GM20000 (cell line): ENCODE measurements at regions not wholly inside any gene's neighbourhood (a gene's known extent, or its start where the extent isn't known, plus 50 kb on each side); places are given as distances from the start of the nearest gene placed in this dataset.

Source experiments
- DNase-seq: peaks from one replicate; pipeline ENCODE4 v3.0.0; 2012; ENCODE audit warnings: low spot score
- CTCF ChIP-seq: IDR thresholded peaks from 2 replicates; pipeline ENCODE4 v1.5.1; 2012; ENCODE audit warnings: mild to moderate bottlenecking, control low read depth; ENCODE audit errors: extremely low read depth, missing control alignments

GRCh38 chr13:100818711-100819110 is 144.1 kb upstream of the TMTC4 start:
- DNase-seq = no peak
- no peak for TF ChIP-seq CTCF

- DNase-seq = no peak
- TF ChIP-seq CTCF = no peak
Measured at GRCh38 chr13:100817928-100818327, 143.3 kb upstream of the TMTC4 start.

GRCh38 chr13:100815476-100816046 is 141.0 kb upstream of the TMTC4 start:
- no peak for TF ChIP-seq CTCF

GRCh38 chr13:100812982-100813584 is 138.5 kb upstream of the TMTC4 start:
- TF ChIP-seq CTCF = no peak
- DNase-seq = no peak

More at GRCh38 chr13:100815476-100816046, 141.0 kb upstream of the TMTC4 start:
- DNase-seq = no peak

- TF ChIP-seq CTCF = no peak
- no peak for DNase-seq
Measured at GRCh38 chr13:100811928-100812327, 137.3 kb upstream of the TMTC4 start.

- TF ChIP-seq CTCF = no peak
- DNase-seq = no peak
Measured at GRCh38 chr13:100811024-100811865, 136.7 kb upstream of the TMTC4 start.

- no peak for TF ChIP-seq CTCF
- no peak for DNase-seq
Measured at GRCh38 chr13:100810481-100810880, 135.9 kb upstream of the TMTC4 start.
